K562 (cell line): ENCODE measurements at regions not wholly inside any gene's neighbourhood (a gene's known extent, or its start where the extent isn't known, plus 50 kb on each side); places are given as distances from the start of the nearest gene placed in this dataset.

Source experiments
- ATAC-seq: fragments of 200-7000 bp; cut with Tn5 transposase; 3 replicates; pipeline ENCODE4 v1.9.1; 2020; ENCODE audit warnings: moderate library complexity
- BruUV-seq: library from RNA; stranded (reverse); fragments of 400-500 nt; replicated peaks from 2 replicates; lab custom pipeline; 2021; lab: Mats Ljungman, UMichigan
- CTCF ChIA-PET: fragments of 300-600 bp; formaldehyde crosslinking; extraction: SDS; loops from one replicate; lab custom pipeline; 2021; ENCODE audit warnings: low intra/inter-chr PET ratio; lab: Yijun Ruan, JAX
- POLR2A ChIA-PET: fragments of 300-600, 350-650 bp; sonication (Branson Sonifier 250); formaldehyde crosslinking; extraction: SDS; loops from one replicate; lab custom pipeline; 2021; ENCODE audit warnings: antibody characterized with exemption, inconsistent platforms; lab: Yijun Ruan, JAX
- DNase-seq, 4 experiments: peaks; one replicate each; pipeline versions ENCODE4 v3.0.0 to v3.0.0-alpha.2; 2011 to 2018; ENCODE audit warnings: low spot score in 3 of 4, mixed read lengths in 3 of 4; ENCODE audit errors: extremely low read depth in 1 of 4
- FAIRE-seq: peaks from 2 replicates; lab custom pipeline; 2011; peaks lifted over from hg19 to GRCh38; lab: Jason Lieb, UNC
- H2AFZ ChIP-seq: 2 replicates; pipeline ENCODE4 v1.6.0; 2011; ENCODE audit warnings: low read depth, low read length, control low read depth, inconsistent platforms
- H3K27ac ChIP-seq: fragments of 200-600 bp; 3 replicates; pipeline ENCODE4 v1.8.0; 2011; ENCODE audit warnings: low read depth, mild to moderate bottlenecking, control low read depth, inconsistent platforms, low read length, moderate library complexity, mixed read lengths; ENCODE audit errors: extremely low read depth
- H3K27me3 ChIP-seq, 2 experiments: fragments of 300-600 bp in 1 of 2; 2 replicates in 1 of 2; 3 replicates in 1 of 2; pipeline versions ENCODE4 v1.6.0 to v1.8.0; 2011; ENCODE audit warnings: inconsistent platforms in 2 of 2, low read length in 2 of 2, mild to moderate bottlenecking in 1 of 2, mixed read lengths in 1 of 2, moderate library complexity in 1 of 2; ENCODE audit not compliant: control insufficient read depth in 2 of 2, insufficient read depth in 2 of 2
- H3K36me3 ChIP-seq: fragments of 300-600 bp; 3 replicates; pipeline ENCODE4 v1.8.0; 2011; ENCODE audit warnings: mild to moderate bottlenecking, low read length, inconsistent platforms; ENCODE audit not compliant: control insufficient read depth, insufficient read depth
- H3K4me1 ChIP-seq, 2 experiments: fragments of 200-600 bp in 1 of 2; replicated peaks in 1 of 2; 2 replicates in 1 of 2; 3 replicates in 1 of 2; pipeline versions ENCODE4 v1.5.1 to v1.8.0; 2011; ENCODE audit warnings: inconsistent platforms in 2 of 2, low read length in 2 of 2, mild to moderate bottlenecking in 1 of 2, mixed read lengths in 1 of 2, moderate library complexity in 1 of 2; ENCODE audit not compliant: control insufficient read depth in 2 of 2, insufficient read depth in 2 of 2
- H3K4me2 ChIP-seq: 2 replicates; pipeline ENCODE4 v1.6.1; 2011; ENCODE audit warnings: low read length, control low read depth, inconsistent platforms, mixed read lengths; ENCODE audit not compliant: insufficient read depth
- H3K4me3 ChIP-seq: fragments of 200-600 bp; sonication (generic), shearing (Covaris generic); 2 replicates; pipeline ENCODE4 v1.5.1; 2016; ENCODE audit warnings: control low read depth, inconsistent platforms
- H3K79me2 ChIP-seq: fragments of 200-600 bp; 3 replicates; pipeline ENCODE4 v1.8.0; 2011; ENCODE audit warnings: low read length, inconsistent platforms; ENCODE audit not compliant: control insufficient read depth, insufficient read depth
- H3K9ac ChIP-seq, 2 experiments: 2 replicates each; pipeline versions ENCODE4 v1.6.0 to v1.6.1; 2011; ENCODE audit warnings: low read depth in 2 of 2, low read length in 2 of 2, control low read depth in 1 of 2, inconsistent platforms in 1 of 2, mild to moderate bottlenecking in 1 of 2, mixed read lengths in 1 of 2; ENCODE audit not compliant: insufficient read depth in 1 of 2
- H3K9me1 ChIP-seq: one replicate; pipeline ENCODE4 v1.6.0; 2011; ENCODE audit warnings: inconsistent platforms, mild to moderate bottlenecking, low read length, moderate library complexity; ENCODE audit not compliant: control insufficient read depth, insufficient read depth
- H3K9me3 ChIP-seq: replicated peaks from 2 replicates; pipeline ENCODE4 v1.5.1; 2011; ENCODE audit warnings: low read depth, low read length, inconsistent platforms; ENCODE audit not compliant: control insufficient read depth, insufficient read depth
- H4K20me1 ChIP-seq: replicated peaks from 2 replicates; pipeline ENCODE4 v1.6.1; 2011; ENCODE audit warnings: low read length, inconsistent platforms, mixed read lengths; ENCODE audit not compliant: control insufficient read depth, insufficient read depth
- CC2D1A ChIP-seq: fragments of 450-650 bp; IDR thresholded peaks from 2 replicates; pipeline ENCODE4 v1.6.1; 2017; ENCODE audit warnings: mild to moderate bottlenecking
- CHCHD3 ChIP-seq: fragments of 250-450 bp; sonication (Bioruptor Pico); IDR thresholded peaks from 2 replicates; pipeline ENCODE4 v2.1.2; 2022; ENCODE audit warnings: mild to moderate bottlenecking
- MAFF ChIP-seq: IDR thresholded peaks from 2 replicates; pipeline ENCODE4 v1.6.1; 2012; ENCODE audit warnings: low read length, improper control_type of control experiment
- MAFG ChIP-seq: fragments of 450-650 bp; conservative IDR thresholded peaks from 2 replicates; pipeline ENCODE4 v1.6.1; 2016; ENCODE audit warnings: missing genetic modification characterization, missing compliant biosample characterization
- MYC ChIP-seq, 2 experiments: fragments of 250-450 bp in 1 of 2; sonication (Bioruptor Pico) in 1 of 2; IDR thresholded peaks; 2 replicates each; pipeline versions ENCODE4 v1.5.1 to v1.6.1; 2012 to 2021; ENCODE audit warnings: low read depth in 2 of 2, borderline replicate concordance in 1 of 2, improper control_type of control experiment in 1 of 2, low read length in 1 of 2, mild to moderate bottlenecking in 1 of 2, moderate library complexity in 1 of 2
- TAL1 ChIP-seq: fragments of 450-650 bp; IDR thresholded peaks from 2 replicates; pipeline ENCODE4 v1.6.1; 2016; ENCODE audit warnings: mild to moderate bottlenecking
- ZNF408 ChIP-seq: fragments of 250-450 bp; sonication (Bioruptor Pico); IDR thresholded peaks from 2 replicates; pipeline ENCODE4 v1.4.0; 2020; ENCODE audit warnings: low read depth, mild to moderate bottlenecking, moderate library complexity
- WGBS: fragments of 100-300 bp; shearing (Covaris generic); methylation state at CpG from one replicate; pipeline ENCODE4 v1.1.6; 2016; ENCODE audit warnings: low coverage, mixed read lengths; ENCODE audit not compliant: insufficient coverage; ENCODE audit errors: missing lambda C conversion rate; 5-methylcytosine and 5-hydroxymethylcytosine counted together
- in situ Hi-C: fragments of 300-500 bp; cut with MboI; formaldehyde crosslinking; loops from 4 replicates; pipeline ENCODE4 v1.15.0; 2018; ENCODE audit warnings: inconsistent platforms, mixed read lengths
- intact Hi-C: fragments of 100-400 bp; cut with micrococcal nuclease; formaldehyde crosslinking; loops from 2 replicates; pipeline ENCODE4 v1.14.2; 2022
- TF ChIP-seq, protein P1 (sequence below): sonication (generic); formaldehyde crosslinking; IDR thresholded peaks from 2 replicates; pipeline ENCODE4 v1.4.0; 2020; ENCODE audit warnings: mild to moderate bottlenecking, missing genetic modification reagents
- TF ChIP-seq, protein P2 (sequence below): fragments of 450-650 bp; formaldehyde crosslinking; IDR thresholded peaks from 2 replicates; pipeline ENCODE4 v1.4.0; 2020; ENCODE audit warnings: mild to moderate bottlenecking
- TF ChIP-seq, protein P3 (sequence below): fragments of 250-450 bp; sonication (Bioruptor Pico); IDR thresholded peaks from 2 replicates; pipeline ENCODE4 v1.4.0; 2020

DNA sequence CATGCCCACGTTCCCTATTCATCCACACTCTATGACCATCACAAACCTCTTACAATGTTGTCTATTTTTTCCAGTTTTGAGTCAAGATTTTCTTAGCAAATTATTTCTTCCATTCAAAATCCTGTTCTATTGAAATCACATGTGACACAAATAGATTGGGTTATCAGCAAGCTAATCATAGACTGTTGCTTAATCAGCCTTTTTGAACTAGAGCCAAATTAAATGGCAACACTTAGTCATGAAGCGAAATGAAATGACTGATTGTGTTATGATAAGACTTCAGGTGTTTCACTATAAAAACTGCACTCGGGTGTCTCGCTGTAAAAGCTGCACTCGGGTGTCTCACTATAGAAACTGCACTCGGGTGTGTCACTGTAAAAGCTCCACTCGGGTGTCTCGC, 890.0 kb upstream of the FRG1 start:
- in situ Hi-C loops = no loop called here
- DNase-seq = no peak
- TF ChIP-seq MYC (IDR thresholded peaks at IDR 0.05; ENCODE audit: low read depth, low read length) = no peak
- TF ChIP-seq MYC (CRISPR knock-in tag; IDR thresholded peaks at IDR 0.05; ENCODE audit: borderline replicate concordance, low read depth) = no peak
- TF ChIP-seq CC2D1A = no peak
- no peak for TF ChIP-seq TAL1
- no peak for TF ChIP-seq ZNF408 (CRISPR knock-in tag)
- TF ChIP-seq, protein P1, sequence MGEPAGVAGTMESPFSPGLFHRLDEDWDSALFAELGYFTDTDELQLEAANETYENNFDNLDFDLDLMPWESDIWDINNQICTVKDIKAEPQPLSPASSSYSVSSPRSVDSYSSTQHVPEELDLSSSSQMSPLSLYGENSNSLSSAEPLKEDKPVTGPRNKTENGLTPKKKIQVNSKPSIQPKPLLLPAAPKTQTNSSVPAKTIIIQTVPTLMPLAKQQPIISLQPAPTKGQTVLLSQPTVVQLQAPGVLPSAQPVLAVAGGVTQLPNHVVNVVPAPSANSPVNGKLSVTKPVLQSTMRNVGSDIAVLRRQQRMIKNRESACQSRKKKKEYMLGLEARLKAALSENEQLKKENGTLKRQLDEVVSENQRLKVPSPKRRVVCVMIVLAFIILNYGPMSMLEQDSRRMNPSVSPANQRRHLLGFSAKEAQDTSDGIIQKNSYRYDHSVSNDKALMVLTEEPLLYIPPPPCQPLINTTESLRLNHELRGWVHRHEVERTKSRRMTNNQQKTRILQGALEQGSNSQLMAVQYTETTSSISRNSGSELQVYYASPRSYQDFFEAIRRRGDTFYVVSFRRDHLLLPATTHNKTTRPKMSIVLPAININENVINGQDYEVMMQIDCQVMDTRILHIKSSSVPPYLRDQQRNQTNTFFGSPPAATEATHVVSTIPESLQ (CRISPR knock-in tag) = no peak
- no peak for TF ChIP-seq MAFF
- TF ChIP-seq, protein P2, sequence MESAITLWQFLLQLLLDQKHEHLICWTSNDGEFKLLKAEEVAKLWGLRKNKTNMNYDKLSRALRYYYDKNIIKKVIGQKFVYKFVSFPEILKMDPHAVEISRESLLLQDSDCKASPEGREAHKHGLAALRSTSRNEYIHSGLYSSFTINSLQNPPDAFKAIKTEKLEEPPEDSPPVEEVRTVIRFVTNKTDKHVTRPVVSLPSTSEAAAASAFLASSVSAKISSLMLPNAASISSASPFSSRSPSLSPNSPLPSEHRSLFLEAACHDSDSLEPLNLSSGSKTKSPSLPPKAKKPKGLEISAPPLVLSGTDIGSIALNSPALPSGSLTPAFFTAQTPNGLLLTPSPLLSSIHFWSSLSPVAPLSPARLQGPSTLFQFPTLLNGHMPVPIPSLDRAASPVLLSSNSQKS = no peak
- TF ChIP-seq, protein P3, sequence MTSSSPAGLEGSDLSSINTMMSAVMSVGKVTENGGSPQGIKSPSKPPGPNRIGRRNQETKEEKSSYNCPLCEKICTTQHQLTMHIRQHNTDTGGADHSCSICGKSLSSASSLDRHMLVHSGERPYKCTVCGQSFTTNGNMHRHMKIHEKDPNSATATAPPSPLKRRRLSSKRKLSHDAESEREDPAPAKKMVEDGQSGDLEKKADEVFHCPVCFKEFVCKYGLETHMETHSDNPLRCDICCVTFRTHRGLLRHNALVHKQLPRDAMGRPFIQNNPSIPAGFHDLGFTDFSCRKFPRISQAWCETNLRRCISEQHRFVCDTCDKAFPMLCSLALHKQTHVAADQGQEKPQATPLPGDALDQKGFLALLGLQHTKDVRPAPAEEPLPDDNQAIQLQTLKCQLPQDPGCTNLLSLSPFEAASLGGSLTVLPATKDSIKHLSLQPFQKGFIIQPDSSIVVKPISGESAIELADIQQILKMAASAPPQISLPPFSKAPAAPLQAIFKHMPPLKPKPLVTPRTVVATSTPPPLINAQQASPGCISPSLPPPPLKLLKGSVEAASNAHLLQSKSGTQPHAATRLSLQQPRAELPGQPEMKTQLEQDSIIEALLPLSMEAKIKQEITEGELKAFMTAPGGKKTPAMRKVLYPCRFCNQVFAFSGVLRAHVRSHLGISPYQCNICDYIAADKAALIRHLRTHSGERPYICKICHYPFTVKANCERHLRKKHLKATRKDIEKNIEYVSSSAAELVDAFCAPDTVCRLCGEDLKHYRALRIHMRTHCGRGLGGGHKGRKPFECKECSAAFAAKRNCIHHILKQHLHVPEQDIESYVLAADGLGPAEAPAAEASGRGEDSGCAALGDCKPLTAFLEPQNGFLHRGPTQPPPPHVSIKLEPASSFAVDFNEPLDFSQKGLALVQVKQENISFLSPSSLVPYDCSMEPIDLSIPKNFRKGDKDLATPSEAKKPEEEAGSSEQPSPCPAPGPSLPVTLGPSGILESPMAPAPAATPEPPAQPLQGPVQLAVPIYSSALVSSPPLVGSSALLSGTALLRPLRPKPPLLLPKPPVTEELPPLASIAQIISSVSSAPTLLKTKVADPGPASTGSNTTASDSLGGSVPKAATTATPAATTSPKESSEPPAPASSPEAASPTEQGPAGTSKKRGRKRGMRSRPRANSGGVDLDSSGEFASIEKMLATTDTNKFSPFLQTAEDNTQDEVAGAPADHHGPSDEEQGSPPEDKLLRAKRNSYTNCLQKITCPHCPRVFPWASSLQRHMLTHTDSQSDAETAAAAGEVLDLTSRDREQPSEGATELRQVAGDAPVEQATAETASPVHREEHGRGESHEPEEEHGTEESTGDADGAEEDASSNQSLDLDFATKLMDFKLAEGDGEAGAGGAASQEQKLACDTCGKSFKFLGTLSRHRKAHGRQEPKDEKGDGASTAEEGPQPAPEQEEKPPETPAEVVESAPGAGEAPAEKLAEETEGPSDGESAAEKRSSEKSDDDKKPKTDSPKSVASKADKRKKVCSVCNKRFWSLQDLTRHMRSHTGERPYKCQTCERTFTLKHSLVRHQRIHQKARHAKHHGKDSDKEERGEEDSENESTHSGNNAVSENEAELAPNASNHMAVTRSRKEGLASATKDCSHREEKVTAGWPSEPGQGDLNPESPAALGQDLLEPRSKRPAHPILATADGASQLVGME (CRISPR knock-in tag) = no peak
- TF ChIP-seq CHCHD3 (CRISPR knock-in tag) = no peak
- no peak for TF ChIP-seq MAFG (tag)
- no peak overlapping the region for H3K27ac ChIP-seq
- no peak for ATAC-seq
- no peak overlapping the region for H3K9ac ChIP-seq
- no peak for FAIRE-seq
- no TSS peak for BruUV-seq
- no peaks in the 10 kb centered on the region for H3K36me3 ChIP-seq
- no peaks in the 10 kb centered on the region for H3K9me1 ChIP-seq
- no peaks in the 10 kb centered on the region for H3K9me3 ChIP-seq
- H3K4me1 ChIP-seq = no peaks in the 10 kb centered on the region
- H2AFZ ChIP-seq = no peak overlapping the region
- no peak overlapping the region for H3K4me2 ChIP-seq
- no peaks in the 10 kb centered on the region for H4K20me1 ChIP-seq
- ChIA-PET CTCF (no interaction called here), POLR2A (no interaction called here)
- H3K79me2 ChIP-seq = no peaks in the 10 kb centered on the region
- WGBS = 2% methylated on average over 8 of the region's 8 CpGs
- intact Hi-C loops = no loop called here
- no peak overlapping the region for H3K4me3 ChIP-seq
- H3K27me3 ChIP-seq = no peaks in the 10 kb centered on the region
